ENCODE measurements at regions not wholly inside any gene's neighbourhood (a gene's known extent, or its start where the extent isn't known, plus 50 kb on each side); places are given as distances from the start of the nearest gene placed in this dataset.

DNA sequence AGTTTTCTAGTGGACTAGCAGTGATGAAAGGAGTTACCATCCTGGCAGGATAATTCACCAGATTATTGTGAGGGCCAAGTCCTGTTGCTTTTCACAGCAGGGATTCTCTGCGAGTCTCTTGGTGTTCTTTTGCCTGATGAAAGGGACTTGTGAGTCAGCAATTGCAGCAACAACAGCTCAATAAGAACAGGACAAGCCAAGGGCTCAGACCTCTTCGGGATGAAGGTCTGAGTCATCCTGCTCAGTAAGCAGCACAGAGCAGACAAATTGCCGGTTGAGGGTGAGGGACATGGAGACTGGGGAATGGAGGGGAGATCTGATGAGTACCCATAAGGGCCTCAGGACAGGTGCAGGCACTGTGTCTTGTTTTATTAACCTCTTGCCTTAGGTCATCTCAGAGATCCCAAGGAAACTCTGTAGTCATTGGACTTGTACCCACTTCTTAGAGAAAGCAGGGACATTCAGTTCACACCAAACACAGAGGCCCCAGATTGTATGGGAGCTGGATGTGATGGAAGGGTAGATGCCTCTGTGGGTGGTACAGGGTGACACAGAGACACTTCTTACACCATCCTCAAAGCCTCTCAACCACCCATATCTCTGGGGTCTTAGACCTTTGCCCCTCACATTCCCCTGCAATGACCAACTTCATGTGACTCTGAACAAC is 173.8 kb upstream of the TLE3 start:
- TF ChIP-seq, protein P1, sequence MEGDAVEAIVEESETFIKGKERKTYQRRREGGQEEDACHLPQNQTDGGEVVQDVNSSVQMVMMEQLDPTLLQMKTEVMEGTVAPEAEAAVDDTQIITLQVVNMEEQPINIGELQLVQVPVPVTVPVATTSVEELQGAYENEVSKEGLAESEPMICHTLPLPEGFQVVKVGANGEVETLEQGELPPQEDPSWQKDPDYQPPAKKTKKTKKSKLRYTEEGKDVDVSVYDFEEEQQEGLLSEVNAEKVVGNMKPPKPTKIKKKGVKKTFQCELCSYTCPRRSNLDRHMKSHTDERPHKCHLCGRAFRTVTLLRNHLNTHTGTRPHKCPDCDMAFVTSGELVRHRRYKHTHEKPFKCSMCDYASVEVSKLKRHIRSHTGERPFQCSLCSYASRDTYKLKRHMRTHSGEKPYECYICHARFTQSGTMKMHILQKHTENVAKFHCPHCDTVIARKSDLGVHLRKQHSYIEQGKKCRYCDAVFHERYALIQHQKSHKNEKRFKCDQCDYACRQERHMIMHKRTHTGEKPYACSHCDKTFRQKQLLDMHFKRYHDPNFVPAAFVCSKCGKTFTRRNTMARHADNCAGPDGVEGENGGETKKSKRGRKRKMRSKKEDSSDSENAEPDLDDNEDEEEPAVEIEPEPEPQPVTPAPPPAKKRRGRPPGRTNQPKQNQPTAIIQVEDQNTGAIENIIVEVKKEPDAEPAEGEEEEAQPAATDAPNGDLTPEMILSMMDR (IDR thresholded peaks at IDR 0.05): no peak
- TF ChIP-seq POLR2A (IDR thresholded peaks at IDR 0.05): no peak
